ENCODE measurements at regions not wholly inside any gene's neighbourhood (a gene's known extent, or its start where the extent isn't known, plus 50 kb on each side); places are given as distances from the start of the nearest gene placed in this dataset.
"Not testable (repeated sequence)": the region's sequence is repeated elsewhere in the genome, so short reads cannot be mapped to it uniquely, and the experiment has no call there.

- not testable (repeated sequence) for H3K27me3 ChIP-seq (ENCODE audit: control insufficient read depth in 1 of 2, insufficient read depth in 2 of 2, low read length in 2 of 2); H3K4me3 ChIP-seq (ENCODE audit: low read depth in 1 of 2, low read length in 2 of 2); H3K36me3 ChIP-seq (ENCODE audit: control insufficient read depth in 2 of 2, insufficient read depth in 2 of 2, low read length in 1 of 2); H3K4me1 ChIP-seq (ENCODE audit: control insufficient read depth in 2 of 2, insufficient read depth in 2 of 2, low read length in 1 of 2); H3K27ac ChIP-seq (ENCODE audit: low read depth in 2 of 2, low read length in 1 of 2); H3K9me3 ChIP-seq (ENCODE audit: control insufficient read depth in 2 of 2, insufficient read depth in 1 of 2, low read depth in 1 of 2, low read length in 1 of 2)
- WGBS, 2 donors: 62 to 64% methylated on average over 4 to 5 of the region's 6 CpGs
These were observed 588.1 kb downstream of the TTLL7 start for GRCh38 chr1:83410746-83411413.

- H3K4me3 ChIP-seq (ENCODE audit: low read depth in 1 of 2, low read length in 2 of 2); H3K9me3 ChIP-seq (ENCODE audit: control insufficient read depth in 2 of 2, insufficient read depth in 1 of 2, low read depth in 1 of 2, low read length in 1 of 2); H3K36me3 ChIP-seq (ENCODE audit: control insufficient read depth in 2 of 2, insufficient read depth in 2 of 2, low read length in 1 of 2); H3K27ac ChIP-seq (ENCODE audit: low read depth in 2 of 2, low read length in 1 of 2); H3K27me3 ChIP-seq (ENCODE audit: control insufficient read depth in 1 of 2, insufficient read depth in 2 of 2, low read length in 2 of 2); H3K4me1 ChIP-seq (ENCODE audit: control insufficient read depth in 2 of 2, insufficient read depth in 2 of 2, low read length in 1 of 2): not testable (repeated sequence)
- 78 to 82% methylated on average over 3 of the region's 7 CpGs for WGBS, 2 donors
These were observed 592.1 kb downstream of the TTLL7 start for GRCh38 chr1:83406693-83407371.

- H3K36me3 ChIP-seq (ENCODE audit: control insufficient read depth in 2 of 2, insufficient read depth in 2 of 2, low read length in 1 of 2); H3K9me3 ChIP-seq (ENCODE audit: control insufficient read depth in 2 of 2, insufficient read depth in 1 of 2, low read depth in 1 of 2, low read length in 1 of 2); H3K4me3 ChIP-seq (ENCODE audit: low read depth in 1 of 2, low read length in 2 of 2); H3K27me3 ChIP-seq (ENCODE audit: control insufficient read depth in 1 of 2, insufficient read depth in 2 of 2, low read length in 2 of 2); H3K27ac ChIP-seq (ENCODE audit: low read depth in 2 of 2, low read length in 1 of 2); H3K4me1 ChIP-seq (ENCODE audit: control insufficient read depth in 2 of 2, insufficient read depth in 2 of 2, low read length in 1 of 2): not testable (repeated sequence)
- WGBS, 2 donors: 88 to 92% methylated on average over 1 of the region's 1 CpG
These were observed 593.1 kb downstream of the TTLL7 start for GRCh38 chr1:83405789-83406188.

- H3K4me1 ChIP-seq (ENCODE audit: control insufficient read depth in 2 of 2, insufficient read depth in 2 of 2, low read length in 1 of 2); H3K4me3 ChIP-seq (ENCODE audit: low read depth in 1 of 2, low read length in 2 of 2); H3K27ac ChIP-seq (ENCODE audit: low read depth in 2 of 2, low read length in 1 of 2); H3K9me3 ChIP-seq (ENCODE audit: control insufficient read depth in 2 of 2, insufficient read depth in 1 of 2, low read depth in 1 of 2, low read length in 1 of 2); H3K27me3 ChIP-seq (ENCODE audit: control insufficient read depth in 1 of 2, insufficient read depth in 2 of 2, low read length in 2 of 2); H3K36me3 ChIP-seq (ENCODE audit: control insufficient read depth in 2 of 2, insufficient read depth in 2 of 2, low read length in 1 of 2): not testable (repeated sequence)
- 73 to 76% methylated on average over 7 of the region's 7 CpGs for WGBS, 2 donors
These were observed 595.4 kb downstream of the TTLL7 start for GRCh38 chr1:83403500-83403899.

GRCh38 chr1:83401146-83401545 is 597.8 kb downstream of the TTLL7 start:
- not testable (repeated sequence) for H3K4me3 ChIP-seq (ENCODE audit: low read depth in 1 of 2, low read length in 2 of 2); H3K36me3 ChIP-seq (ENCODE audit: control insufficient read depth in 2 of 2, insufficient read depth in 2 of 2, low read length in 1 of 2); H3K9me3 ChIP-seq (ENCODE audit: control insufficient read depth in 2 of 2, insufficient read depth in 1 of 2, low read depth in 1 of 2, low read length in 1 of 2); H3K27me3 ChIP-seq (ENCODE audit: control insufficient read depth in 1 of 2, insufficient read depth in 2 of 2, low read length in 2 of 2); H3K4me1 ChIP-seq (ENCODE audit: control insufficient read depth in 2 of 2, insufficient read depth in 2 of 2, low read length in 1 of 2); H3K27ac ChIP-seq (ENCODE audit: low read depth in 2 of 2, low read length in 1 of 2)
- 77 to 79% methylated on average over 1 of the region's 1 CpG for WGBS, 2 donors

GRCh38 chr1:83400173-83400572 is 598.8 kb downstream of the TTLL7 start:
- not testable (repeated sequence) for H3K27ac ChIP-seq (ENCODE audit: low read depth in 2 of 2, low read length in 1 of 2); H3K4me3 ChIP-seq (ENCODE audit: low read depth in 1 of 2, low read length in 2 of 2); H3K27me3 ChIP-seq (ENCODE audit: control insufficient read depth in 1 of 2, insufficient read depth in 2 of 2, low read length in 2 of 2); H3K4me1 ChIP-seq (ENCODE audit: control insufficient read depth in 2 of 2, insufficient read depth in 2 of 2, low read length in 1 of 2); H3K36me3 ChIP-seq (ENCODE audit: control insufficient read depth in 2 of 2, insufficient read depth in 2 of 2, low read length in 1 of 2); H3K9me3 ChIP-seq (ENCODE audit: control insufficient read depth in 2 of 2, insufficient read depth in 1 of 2, low read depth in 1 of 2, low read length in 1 of 2)

GRCh38 chr1:83398125-83398524 is 600.8 kb downstream of the TTLL7 start:
- H3K4me3 ChIP-seq (ENCODE audit: low read depth in 1 of 2, low read length in 2 of 2); H3K4me1 ChIP-seq (ENCODE audit: control insufficient read depth in 2 of 2, insufficient read depth in 2 of 2, low read length in 1 of 2); H3K27ac ChIP-seq (ENCODE audit: low read depth in 2 of 2, low read length in 1 of 2); H3K27me3 ChIP-seq (ENCODE audit: control insufficient read depth in 1 of 2, insufficient read depth in 2 of 2, low read length in 2 of 2); H3K9me3 ChIP-seq (ENCODE audit: control insufficient read depth in 2 of 2, insufficient read depth in 1 of 2, low read depth in 1 of 2, low read length in 1 of 2); H3K36me3 ChIP-seq (ENCODE audit: control insufficient read depth in 2 of 2, insufficient read depth in 2 of 2, low read length in 1 of 2): not testable (repeated sequence)

- WGBS, 2 donors: 83 to 93% methylated on average over 5 of the region's 5 CpGs
- not testable (repeated sequence) for H3K27ac ChIP-seq (ENCODE audit: low read depth in 2 of 2, low read length in 1 of 2); H3K27me3 ChIP-seq (ENCODE audit: control insufficient read depth in 1 of 2, insufficient read depth in 2 of 2, low read length in 2 of 2); H3K9me3 ChIP-seq (ENCODE audit: control insufficient read depth in 2 of 2, insufficient read depth in 1 of 2, low read depth in 1 of 2, low read length in 1 of 2); H3K4me1 ChIP-seq (ENCODE audit: control insufficient read depth in 2 of 2, insufficient read depth in 2 of 2, low read length in 1 of 2); H3K36me3 ChIP-seq (ENCODE audit: control insufficient read depth in 2 of 2, insufficient read depth in 2 of 2, low read length in 1 of 2); H3K4me3 ChIP-seq (ENCODE audit: low read depth in 1 of 2, low read length in 2 of 2)
These were observed 603.8 kb downstream of the TTLL7 start for GRCh38 chr1:83395130-83395529.

GRCh38 chr1:83386946-83387345 is 612.0 kb downstream of the TTLL7 start:
- H3K27ac ChIP-seq (ENCODE audit: low read depth in 2 of 2, low read length in 1 of 2); H3K27me3 ChIP-seq (ENCODE audit: control insufficient read depth in 1 of 2, insufficient read depth in 2 of 2, low read length in 2 of 2); H3K4me1 ChIP-seq (ENCODE audit: control insufficient read depth in 2 of 2, insufficient read depth in 2 of 2, low read length in 1 of 2); H3K4me3 ChIP-seq (ENCODE audit: low read depth in 1 of 2, low read length in 2 of 2); H3K36me3 ChIP-seq (ENCODE audit: control insufficient read depth in 2 of 2, insufficient read depth in 2 of 2, low read length in 1 of 2); H3K9me3 ChIP-seq (ENCODE audit: control insufficient read depth in 2 of 2, insufficient read depth in 1 of 2, low read depth in 1 of 2, low read length in 1 of 2): not testable (repeated sequence)
- WGBS, 2 donors: 75 to 100% methylated on average over 1 of the region's 1 CpG

- not testable (repeated sequence) for H3K27me3 ChIP-seq (ENCODE audit: control insufficient read depth in 1 of 2, insufficient read depth in 2 of 2, low read length in 2 of 2); H3K4me3 ChIP-seq (ENCODE audit: low read depth in 1 of 2, low read length in 2 of 2); H3K27ac ChIP-seq (ENCODE audit: low read depth in 2 of 2, low read length in 1 of 2); H3K9me3 ChIP-seq (ENCODE audit: control insufficient read depth in 2 of 2, insufficient read depth in 1 of 2, low read depth in 1 of 2, low read length in 1 of 2); H3K36me3 ChIP-seq (ENCODE audit: control insufficient read depth in 2 of 2, insufficient read depth in 2 of 2, low read length in 1 of 2); H3K4me1 ChIP-seq (ENCODE audit: control insufficient read depth in 2 of 2, insufficient read depth in 2 of 2, low read length in 1 of 2)
- 91 to 100% methylated on average over 1 of the region's 2 CpGs for WGBS, 2 donors
These were observed 615.8 kb downstream of the TTLL7 start for GRCh38 chr1:83383107-83383506.

All from esophagus (tissue), 2 donors.